Smooth muscle cell (in vitro differentiated cells): ENCODE measurements at regions not wholly inside any gene's neighbourhood (a gene's known extent, or its start where the extent isn't known, plus 50 kb on each side); places are given as distances from the start of the nearest gene placed in this dataset. TPM values are rescaled to one million over a fixed set of nuclear protein-coding genes. Genes with fewer than 3 reads are reported as not detected.

Experiments used
- DNase-seq: peaks from one replicate; lab custom pipeline; 2025; ENCODE audit not compliant: unreplicated experiment; lab: John Stamatoyannopoulos, UW
- H2AFZ ChIP-seq: fragments of 200-600 bp; sonication (generic); 2 replicates; pipeline ENCODE4 v1.6.0; 2016; ENCODE audit warnings: antibody characterized with exemption, low read depth, mild to moderate bottlenecking
- H3F3A ChIP-seq: fragments of 200-600 bp; sonication (generic); 2 replicates; pipeline ENCODE4 v1.6.0; 2017; ENCODE audit warnings: antibody characterized with exemption, low read depth
- H3K27ac ChIP-seq: fragments of 200-600 bp; sonication (generic); 2 replicates; pipeline ENCODE4 v1.5.1; 2016; ENCODE audit warnings: low read depth, mild to moderate bottlenecking
- H3K27me3 ChIP-seq: fragments of 200-600 bp; sonication (generic); 2 replicates; pipeline ENCODE4 v1.6.1; 2016; ENCODE audit warnings: low read depth, mild to moderate bottlenecking
- H3K36me3 ChIP-seq: fragments of 200-600 bp; sonication (generic); 2 replicates; pipeline ENCODE4 v1.5.1; 2016; ENCODE audit warnings: low read depth
- H3K4me1 ChIP-seq: fragments of 200-600 bp; sonication (generic); 2 replicates; pipeline ENCODE4 v1.5.1; 2016; ENCODE audit warnings: low read depth
- H3K4me2 ChIP-seq: fragments of 200-600 bp; sonication (generic); 2 replicates; pipeline ENCODE4 v1.6.0; 2016; ENCODE audit warnings: mild to moderate bottlenecking
- H3K4me3 ChIP-seq: fragments of 200-600 bp; sonication (generic); 2 replicates; pipeline ENCODE4 v1.5.1; 2016; ENCODE audit warnings: mild to moderate bottlenecking
- H3K79me2 ChIP-seq: fragments of 200-600 bp; sonication (generic); 2 replicates; pipeline ENCODE4 v1.6.0; 2016; ENCODE audit warnings: low read depth, mild to moderate bottlenecking
- H3K9ac ChIP-seq: fragments of 200-600 bp; sonication (generic); 2 replicates; pipeline ENCODE4 v1.6.0; 2016; ENCODE audit warnings: low read depth
- H3K9me3 ChIP-seq: fragments of 200-600 bp; sonication (generic); replicated peaks from 2 replicates; pipeline ENCODE4 v1.5.1; 2016; ENCODE audit warnings: low read depth
- H4K20me1 ChIP-seq: fragments of 200-600 bp; sonication (generic); 2 replicates; pipeline ENCODE4 v1.6.0; 2016; ENCODE audit warnings: low read depth
- CTCF ChIP-seq: fragments of 200-600 bp; sonication (generic); IDR thresholded peaks from 2 replicates; pipeline ENCODE4 v1.5.1; 2017; ENCODE audit warnings: borderline replicate concordance, mild to moderate bottlenecking, antibody characterized with exemption; ENCODE audit not compliant: insufficient read depth, poor library complexity, severe bottlenecking
- WGBS: methylation state at CpG from one replicate; pipeline ENCODE4 v1.1.7; 2016; ENCODE audit warnings: low lambda C conversion rate; 5-methylcytosine and 5-hydroxymethylcytosine counted together
- small RNA-seq: library from RNA; depleted of rRNA; stranded (forward); fragments of <200 nt; gene quantifications from one replicate; pipeline ENCODE3, GENCODE V24; 2014

- H2AFZ ChIP-seq = no peak overlapping the region
- no peak overlapping the region for H3K27ac ChIP-seq
- H3K4me1 ChIP-seq = no peaks in the 10 kb centered on the region
- TF ChIP-seq CTCF = no peak
- no peak overlapping the region for H3K4me3 ChIP-seq
- no peaks in the 10 kb centered on the region for H4K20me1 ChIP-seq
- H3K79me2 ChIP-seq = no peaks in the 10 kb centered on the region
- 89% methylated on average over 5 of the region's 5 CpGs for WGBS
- H3K9ac ChIP-seq = no peak overlapping the region
- H3K27me3 ChIP-seq = peaks cover under 1% of the 10 kb centered on the region
- H3F3A ChIP-seq = no peaks in the 10 kb centered on the region
- no peak for DNase-seq
- H3K9me3 ChIP-seq = no peaks in the 10 kb centered on the region
- no peak overlapping the region for H3K4me2 ChIP-seq
- H3K36me3 ChIP-seq = no peaks in the 10 kb centered on the region
Observed at GRCh38 chr17:34204402-34204801, 50.7 kb upstream of the CCL2 start.

Small RNA genes lying in the stretch of these regions (small RNA-seq; reads per million reads assigned to genes)
- gene RNA5SP438 = not detected
